Adrenal gland (tissue), 9 donors: ENCODE measurements at regions not wholly inside any gene's neighbourhood (a gene's known extent, or its start where the extent isn't known, plus 50 kb on each side); places are given as distances from the start of the nearest gene placed in this dataset.
"Not testable (repeated sequence)": the region's sequence is repeated elsewhere in the genome, so short reads cannot be mapped to it uniquely, and the experiment has no call there.

Experiments
- DNase-seq, 7 donors: peaks; one replicate each; pipeline ENCODE4 v3.0.0-alpha.2; 2019 to 2020
- H3K27ac ChIP-seq, 5 donors: fragments of 200-600 bp; sonication (generic) in 4 of 5; 1 replicate in 3 of 5; 2 replicates in 2 of 5; pipeline versions ENCODE4 v1.5.1 to v1.8.0; 2016 to 2020; ENCODE audit warnings: mild to moderate bottlenecking in 1 of 5
- H3K27me3 ChIP-seq: fragments of 200-600 bp; 2 replicates; pipeline ENCODE4 v1.8.0; 2021
- H3K36me3 ChIP-seq, 2 donors: fragments of 200-600 bp; replicated peaks in 1 of 2; 1 replicate in 1 of 2; 2 replicates in 1 of 2; pipeline versions ENCODE4 v1.5.1 to v1.8.0; 2018 to 2022
- H3K4me1 ChIP-seq, 2 donors: fragments of 200-600 bp; replicated peaks in 1 of 2; 1 replicate in 1 of 2; 2 replicates in 1 of 2; pipeline versions ENCODE4 v1.5.1 to v1.8.0; 2018 to 2021
- H3K4me3 ChIP-seq, 4 donors: fragments of 200-600 bp; sonication (generic) in 3 of 4; one replicate each; pipeline ENCODE4 v1.5.1; 2016 to 2018
- H3K9me3 ChIP-seq, 3 donors: fragments of 200-600 bp; sonication (generic) in 1 of 3; replicated peaks in 1 of 3; 1 replicate in 2 of 3; 2 replicates in 1 of 3; pipeline versions ENCODE4 v1.5.1 to v1.8.0; 2016 to 2021
- POLR2A ChIP-seq, 2 donors: fragments of 450-650 bp; IDR thresholded peaks; one replicate each; pipeline ENCODE4 v1.6.1; 2017; ENCODE audit warnings: antibody characterized with exemption in 2 of 2, mild to moderate bottlenecking in 2 of 2, moderate library complexity in 1 of 2
- WGBS, 4 donors: extraction: QIAGEN DNeasy Blood & Tissue Kit in 2 of 4; methylation state at CpG; one replicate each; pipeline versions ENCODE4 v1.1.5 to v1.1.7; 2013 to 2017; 5-methylcytosine and 5-hydroxymethylcytosine counted together
- intact Hi-C, 2 donors: fragments of 100-400 bp; cut with DNase I; formaldehyde crosslinking; loops; one replicate each; pipeline versions ENCODE4 v1.14.1 to v1.15.0; 2022 to 2023
- TF ChIP-seq, protein P1 (sequence below), 6 experiments: fragments of 450-650 bp in 4 of 6; fragments of 200-600 bp in 2 of 6; sonication (generic) in 1 of 6; IDR thresholded peaks; 1 replicate in 5 of 6; 2 replicates in 1 of 6; pipeline versions ENCODE4 v1.5.1 to v1.8.0; 2016 to 2021; ENCODE audit warnings: antibody characterized with exemption in 6 of 6, mild to moderate bottlenecking in 2 of 6, moderate library complexity in 1 of 6
- donor health status: healthy with polysubstance abuse.
- donor health status: Bipolar disorder and iron deficiency.
- donor health status: DM: yes; HTN: yes; CAD: no.
- donor health status: DM: no; HTN: no; CAD: no.
- donor health status: DM: no; HTN: no; CAD: no.

DNA sequence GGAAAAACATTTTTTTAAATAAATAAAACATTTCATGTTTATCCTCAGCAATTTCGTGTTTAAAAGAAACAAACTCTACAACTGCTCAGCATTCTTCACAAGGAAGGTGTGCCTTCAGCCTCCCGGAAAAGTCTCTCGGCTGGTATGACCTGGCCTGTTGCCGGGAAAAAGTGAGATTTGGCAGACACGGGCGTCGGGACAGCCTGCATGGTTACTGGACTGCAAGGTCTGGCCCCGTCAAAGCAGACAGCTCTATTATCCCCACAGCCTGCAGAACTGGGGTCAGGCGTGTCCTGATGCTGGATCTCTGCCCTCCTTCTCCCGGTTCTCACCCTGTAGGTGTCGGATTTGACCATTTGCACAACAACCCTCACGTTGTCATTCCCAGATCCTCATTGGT is 120.3 kb upstream of the SPATA31C2 start:
- TF ChIP-seq, protein P1, sequence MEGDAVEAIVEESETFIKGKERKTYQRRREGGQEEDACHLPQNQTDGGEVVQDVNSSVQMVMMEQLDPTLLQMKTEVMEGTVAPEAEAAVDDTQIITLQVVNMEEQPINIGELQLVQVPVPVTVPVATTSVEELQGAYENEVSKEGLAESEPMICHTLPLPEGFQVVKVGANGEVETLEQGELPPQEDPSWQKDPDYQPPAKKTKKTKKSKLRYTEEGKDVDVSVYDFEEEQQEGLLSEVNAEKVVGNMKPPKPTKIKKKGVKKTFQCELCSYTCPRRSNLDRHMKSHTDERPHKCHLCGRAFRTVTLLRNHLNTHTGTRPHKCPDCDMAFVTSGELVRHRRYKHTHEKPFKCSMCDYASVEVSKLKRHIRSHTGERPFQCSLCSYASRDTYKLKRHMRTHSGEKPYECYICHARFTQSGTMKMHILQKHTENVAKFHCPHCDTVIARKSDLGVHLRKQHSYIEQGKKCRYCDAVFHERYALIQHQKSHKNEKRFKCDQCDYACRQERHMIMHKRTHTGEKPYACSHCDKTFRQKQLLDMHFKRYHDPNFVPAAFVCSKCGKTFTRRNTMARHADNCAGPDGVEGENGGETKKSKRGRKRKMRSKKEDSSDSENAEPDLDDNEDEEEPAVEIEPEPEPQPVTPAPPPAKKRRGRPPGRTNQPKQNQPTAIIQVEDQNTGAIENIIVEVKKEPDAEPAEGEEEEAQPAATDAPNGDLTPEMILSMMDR (IDR thresholded peaks at IDR 0.05) = no peak
- TF ChIP-seq POLR2A (IDR thresholded peaks at IDR 0.05) = no peak
- H3K27me3 ChIP-seq = no peaks in the 10 kb centered on the region
- H3K4me1 ChIP-seq = peaks cover 0 to 9% of the 10 kb centered on the region in 2 donors
- H3K4me3 ChIP-seq = no peak overlapping the region
- WGBS, 4 donors = 51 to 61% (median 56%) methylated on average over 11 to 12 of the region's 12 CpGs
- no peaks in the 10 kb centered on the region for H3K36me3 ChIP-seq
- peak in 3 of 7 donors; percentile 30 to 56 (median 35) for DNase-seq
- H3K9me3 ChIP-seq = no peaks in the 10 kb centered on the region
- H3K27ac ChIP-seq = no peak overlapping the region
- intact Hi-C loops = no loop called here

DNA sequence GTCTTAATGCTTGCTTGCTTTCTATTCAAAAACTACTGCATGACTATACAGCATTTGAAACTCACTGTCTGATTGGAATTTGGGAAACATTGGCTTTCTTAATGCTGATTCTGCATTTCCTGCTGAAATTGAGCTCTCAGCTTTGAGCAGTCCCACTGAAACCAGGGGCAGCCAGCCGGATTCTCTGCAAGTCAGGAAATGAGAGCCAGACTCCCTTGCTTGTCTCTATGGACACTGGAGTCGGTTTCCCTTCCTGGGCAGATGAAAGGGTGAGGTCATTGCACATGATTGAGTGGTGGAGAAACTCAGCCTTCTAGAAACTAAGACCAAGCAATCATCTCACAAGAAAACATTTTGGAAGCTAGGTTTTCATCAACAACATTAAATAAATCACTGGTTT is 119.7 kb upstream of the SPATA31C2 start:
- 38 to 64% (median 47%) methylated on average over 2 of the region's 2 CpGs for WGBS, 4 donors
- TF ChIP-seq, protein P1 (IDR thresholded peaks at IDR 0.05) = no peak
- no peak for TF ChIP-seq POLR2A (IDR thresholded peaks at IDR 0.05)
- Histone ChIP-seq H3K27me3 (no peaks in the 10 kb centered on the region), H3K4me1 (peaks cover 0 to 9% of the 10 kb centered on the region in 2 donors), H3K36me3 (no peaks in the 10 kb centered on the region), H3K27ac (no peak overlapping the region), H3K4me3 (no peak overlapping the region), H3K9me3 (no peaks in the 10 kb centered on the region)
- intact Hi-C loops = no loop called here
- peak; percentile 19 to 78 (median 28) for DNase-seq

DNA sequence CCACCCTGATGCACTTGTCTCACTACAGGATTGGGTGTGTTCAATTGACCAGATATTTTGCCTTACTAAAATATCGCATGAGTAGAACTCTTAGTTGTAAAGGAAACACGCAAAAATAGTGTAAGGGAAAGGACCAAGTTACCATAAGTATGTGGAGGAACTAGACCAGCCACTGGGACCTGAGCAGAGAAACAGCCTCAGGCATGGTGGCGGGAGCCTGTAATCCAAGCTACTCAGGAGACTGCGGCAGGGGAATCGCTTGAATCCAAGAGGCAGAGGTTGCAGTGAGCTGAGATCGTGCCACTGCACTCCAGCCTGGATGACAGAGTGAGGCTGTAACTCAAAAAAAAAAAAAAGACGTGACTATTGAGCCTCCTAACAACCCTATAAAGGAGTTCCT is 117.9 kb upstream of the SPATA31C2 start:
- no peak for DNase-seq
- intact Hi-C loops = no loop called here
- 82 to 90% (median 88%) methylated on average over 7 of the region's 7 CpGs for WGBS, 4 donors
- H3K36me3 ChIP-seq = no peaks in the 10 kb centered on the region
- TF ChIP-seq, protein P1 (IDR thresholded peaks at IDR 0.05) = no peak
- no peak for TF ChIP-seq POLR2A (IDR thresholded peaks at IDR 0.05)
- H3K9me3 ChIP-seq = no peaks in the 10 kb centered on the region
- peaks cover 0 to 9% of the 10 kb centered on the region in 2 donors for H3K4me1 ChIP-seq
- H3K27me3 ChIP-seq = no peaks in the 10 kb centered on the region
- H3K27ac ChIP-seq = no peak overlapping the region
- no peak overlapping the region for H3K4me3 ChIP-seq

DNA sequence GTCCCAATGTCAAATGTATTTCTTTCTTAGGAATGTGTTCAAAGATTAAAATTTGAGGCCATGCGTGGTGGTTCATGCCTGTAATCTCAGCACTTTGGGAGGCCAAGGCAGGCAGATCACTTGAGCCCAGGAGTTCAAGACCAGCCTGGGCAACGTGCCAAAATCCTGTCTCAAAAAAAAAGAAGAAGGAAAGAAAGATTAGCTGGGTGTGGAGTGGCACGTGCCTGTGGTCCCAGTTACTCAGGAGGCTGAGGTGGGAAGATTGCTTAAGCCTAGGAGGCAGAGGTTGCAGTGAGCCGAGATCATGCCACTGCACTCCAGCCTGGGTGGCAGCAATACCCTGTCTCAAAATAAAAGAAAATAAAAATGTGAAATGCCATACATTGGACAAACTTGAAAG is 117.5 kb upstream of the SPATA31C2 start:
- H3K27me3 ChIP-seq, H3K36me3 ChIP-seq, H3K4me3 ChIP-seq, H3K4me1 ChIP-seq, intact Hi-C loops, H3K27ac ChIP-seq, H3K9me3 ChIP-seq: not testable (repeated sequence)
- WGBS, 4 donors = 34 to 39% (median 37%) methylated on average over 4 of the region's 4 CpGs
- DNase-seq = peak in 1 of 7 donors; percentile 4

DNA sequence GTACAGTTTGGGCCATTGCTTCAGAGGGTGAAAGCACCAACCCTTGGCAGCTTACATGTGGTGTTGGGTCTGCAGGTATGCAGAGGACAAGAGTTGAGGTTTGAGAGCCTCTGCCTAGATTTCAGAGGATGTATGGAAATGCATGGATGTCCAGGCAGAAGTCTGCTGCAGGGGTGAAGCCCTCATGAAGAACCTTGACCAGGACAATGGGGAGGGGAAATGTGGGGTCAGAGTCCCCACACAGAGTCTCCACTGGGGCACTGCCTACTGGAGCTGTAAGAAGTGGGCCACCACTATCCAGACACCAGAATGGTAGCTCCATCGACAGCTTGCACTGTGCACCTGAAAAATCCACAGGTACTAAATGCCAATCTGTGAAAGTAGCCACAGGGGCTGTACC is 113.6 kb upstream of the SPATA31C2 start:
- no peaks in the 10 kb centered on the region for H3K27me3 ChIP-seq

More for the DNA sequence above, 113.6 kb upstream of the SPATA31C2 start:
- TF ChIP-seq, protein P1 (IDR thresholded peaks at IDR 0.05) = no peak
- no peak for TF ChIP-seq POLR2A (IDR thresholded peaks at IDR 0.05)
- WGBS, 4 donors = 75 to 94% (median 89%) methylated on average over 1 of the region's 1 CpG
- Histone ChIP-seq H3K4me1 (no peaks in the 10 kb centered on the region), H3K4me3 (no peak overlapping the region), H3K27ac (no peak overlapping the region), H3K9me3 (no peaks in the 10 kb centered on the region), H3K36me3 (no peaks in the 10 kb centered on the region)
- intact Hi-C loops = no loop called here
- no peak for DNase-seq
